K562 (cell line): ENCODE measurements at regions not wholly inside any gene's neighbourhood (a gene's known extent, or its start where the extent isn't known, plus 50 kb on each side); places are given as distances from the start of the nearest gene placed in this dataset.

ENCODE experiments used
- KDM5B ChIP-seq: fragments of 200-600 bp; sonication (generic); IDR thresholded peaks from 2 replicates; pipeline ENCODE4 v1.6.1; 2012; ENCODE audit warnings: low read depth, mild to moderate bottlenecking, moderate library complexity, low read length, control low read depth, inconsistent platforms; ENCODE audit not compliant: insufficient replicate concordance
- RBM39 ChIP-seq: fragments of 200-400 bp; formaldehyde crosslinking; optimal IDR thresholded peaks from 2 replicates; pipeline ENCODE3; 2018; ENCODE audit warnings: low read depth, low read length
- ZBTB40 ChIP-seq, 2 experiments: fragments of 450-650 bp in 1 of 2; sonication (generic) in 1 of 2; formaldehyde crosslinking in 1 of 2; IDR thresholded peaks; 2 replicates each; pipeline versions ENCODE4 v1.7.1 to v1.9.0; 2016 to 2022; ENCODE audit warnings: inconsistent platforms in 1 of 2, mild to moderate bottlenecking in 1 of 2, missing genetic modification reagents in 1 of 2
- TF ChIP-seq, protein P1 (sequence below): fragments of 450-650 bp; IDR thresholded peaks from 2 replicates; pipeline ENCODE4 v1.7.0; 2016; ENCODE audit warnings: borderline replicate concordance

- TF ChIP-seq, protein P1, sequence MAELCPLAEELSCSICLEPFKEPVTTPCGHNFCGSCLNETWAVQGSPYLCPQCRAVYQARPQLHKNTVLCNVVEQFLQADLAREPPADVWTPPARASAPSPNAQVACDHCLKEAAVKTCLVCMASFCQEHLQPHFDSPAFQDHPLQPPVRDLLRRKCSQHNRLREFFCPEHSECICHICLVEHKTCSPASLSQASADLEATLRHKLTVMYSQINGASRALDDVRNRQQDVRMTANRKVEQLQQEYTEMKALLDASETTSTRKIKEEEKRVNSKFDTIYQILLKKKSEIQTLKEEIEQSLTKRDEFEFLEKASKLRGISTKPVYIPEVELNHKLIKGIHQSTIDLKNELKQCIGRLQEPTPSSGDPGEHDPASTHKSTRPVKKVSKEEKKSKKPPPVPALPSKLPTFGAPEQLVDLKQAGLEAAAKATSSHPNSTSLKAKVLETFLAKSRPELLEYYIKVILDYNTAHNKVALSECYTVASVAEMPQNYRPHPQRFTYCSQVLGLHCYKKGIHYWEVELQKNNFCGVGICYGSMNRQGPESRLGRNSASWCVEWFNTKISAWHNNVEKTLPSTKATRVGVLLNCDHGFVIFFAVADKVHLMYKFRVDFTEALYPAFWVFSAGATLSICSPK, result no peak
- TF ChIP-seq RBM39 (no peak), KDM5B (no peak), ZBTB40 (IDR thresholded peaks at IDR 0.05) (no peak), ZBTB40 (CRISPR knock-in tag; IDR thresholded peaks at IDR 0.05) (no peak)
These were observed 139.5 kb upstream of the TMCO5A start (continued) for GRCh38 chr15:37794947-37795346.
